ENCODE measurements at regions not wholly inside any gene's neighbourhood (a gene's known extent, or its start where the extent isn't known, plus 50 kb on each side); places are given as distances from the start of the nearest gene placed in this dataset.
A peak's percentile ranks its signal among the peaks of the same experiment; 100 is the strongest.

DNA sequence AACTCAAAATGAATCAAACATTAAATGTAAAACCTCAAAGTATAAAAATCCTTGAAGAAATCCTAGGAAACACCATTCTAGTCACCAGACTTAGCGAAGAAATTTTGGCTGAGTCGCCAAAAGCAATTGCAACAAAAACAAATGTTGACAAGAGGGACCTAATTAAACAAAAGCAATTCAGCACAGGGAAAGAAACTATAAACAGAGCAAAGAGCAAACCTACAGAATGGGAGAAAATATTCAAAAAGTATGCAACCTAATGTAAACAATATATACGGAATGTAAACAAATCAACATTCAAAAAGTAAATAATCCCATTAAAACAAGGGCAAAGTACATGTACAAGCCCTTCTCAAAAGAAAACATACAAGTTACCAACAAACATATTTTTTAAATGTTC is 974.7 kb downstream of the TRAM1L1 start (continued):
- TF ChIP-seq LCORL (IDR thresholded peaks at IDR 0.05) (0 out of 2 replicates have a peak, but pooled peaks have one; percentile 23), LCORL (CRISPR knock-in tag; IDR thresholded peaks at IDR 0.05) (no peak), ZBTB20 (CRISPR knock-in tag; IDR thresholded peaks at IDR 0.05; ENCODE audit: borderline replicate concordance, low read depth) (no peak), ZNF350 (CRISPR knock-in tag; IDR thresholded peaks at IDR 0.05; ENCODE audit: borderline replicate concordance, low read depth) (no peak), ZNF564 (CRISPR knock-in tag; IDR thresholded peaks at IDR 0.05) (no peak), ZNF543 (CRISPR knock-in tag; IDR thresholded peaks at IDR 0.05) (no peak), SOX5 (CRISPR knock-in tag; IDR thresholded peaks at IDR 0.05; ENCODE audit: borderline replicate concordance) (peak; percentile 33; the same call in 1 of the 2 replicates), TBX3 (IDR thresholded peaks at IDR 0.05; ENCODE audit: borderline replicate concordance) (peak; percentile 58; the same call in 1 of the 2 replicates), MAFF (IDR thresholded peaks at IDR 0.05; ENCODE audit: low read depth, low read length) (peak; percentile 58), HNRNPL (IDR thresholded peaks at IDR 0.05; ENCODE audit: low read depth, low read length) (no peak), MTA3 (CRISPR knock-in tag; IDR thresholded peaks at IDR 0.05) (no peak), SNAI1 (CRISPR knock-in tag; IDR thresholded peaks at IDR 0.05; ENCODE audit: borderline replicate concordance) (no peak), NCOA2 (CRISPR knock-in tag; IDR thresholded peaks at IDR 0.05) (no peak), KAT2B (IDR thresholded peaks at IDR 0.05; ENCODE audit: borderline replicate concordance, low read depth, low read length) (no peak), DPF2 (CRISPR knock-in tag; IDR thresholded peaks at IDR 0.05; ENCODE audit: borderline replicate concordance, low read depth) (no peak), FOXA1 (IDR thresholded peaks at IDR 0.05) (peak; percentile 96), FOXA1 (CRISPR knock-in tag; IDR thresholded peaks at IDR 0.05) (no peak), FOXK2 (IDR thresholded peaks at IDR 0.05) (no peak), TCF7L2 (IDR thresholded peaks at IDR 0.05; ENCODE audit: low read depth, low read length) (no peak)
- TF ChIP-seq, protein P1, sequence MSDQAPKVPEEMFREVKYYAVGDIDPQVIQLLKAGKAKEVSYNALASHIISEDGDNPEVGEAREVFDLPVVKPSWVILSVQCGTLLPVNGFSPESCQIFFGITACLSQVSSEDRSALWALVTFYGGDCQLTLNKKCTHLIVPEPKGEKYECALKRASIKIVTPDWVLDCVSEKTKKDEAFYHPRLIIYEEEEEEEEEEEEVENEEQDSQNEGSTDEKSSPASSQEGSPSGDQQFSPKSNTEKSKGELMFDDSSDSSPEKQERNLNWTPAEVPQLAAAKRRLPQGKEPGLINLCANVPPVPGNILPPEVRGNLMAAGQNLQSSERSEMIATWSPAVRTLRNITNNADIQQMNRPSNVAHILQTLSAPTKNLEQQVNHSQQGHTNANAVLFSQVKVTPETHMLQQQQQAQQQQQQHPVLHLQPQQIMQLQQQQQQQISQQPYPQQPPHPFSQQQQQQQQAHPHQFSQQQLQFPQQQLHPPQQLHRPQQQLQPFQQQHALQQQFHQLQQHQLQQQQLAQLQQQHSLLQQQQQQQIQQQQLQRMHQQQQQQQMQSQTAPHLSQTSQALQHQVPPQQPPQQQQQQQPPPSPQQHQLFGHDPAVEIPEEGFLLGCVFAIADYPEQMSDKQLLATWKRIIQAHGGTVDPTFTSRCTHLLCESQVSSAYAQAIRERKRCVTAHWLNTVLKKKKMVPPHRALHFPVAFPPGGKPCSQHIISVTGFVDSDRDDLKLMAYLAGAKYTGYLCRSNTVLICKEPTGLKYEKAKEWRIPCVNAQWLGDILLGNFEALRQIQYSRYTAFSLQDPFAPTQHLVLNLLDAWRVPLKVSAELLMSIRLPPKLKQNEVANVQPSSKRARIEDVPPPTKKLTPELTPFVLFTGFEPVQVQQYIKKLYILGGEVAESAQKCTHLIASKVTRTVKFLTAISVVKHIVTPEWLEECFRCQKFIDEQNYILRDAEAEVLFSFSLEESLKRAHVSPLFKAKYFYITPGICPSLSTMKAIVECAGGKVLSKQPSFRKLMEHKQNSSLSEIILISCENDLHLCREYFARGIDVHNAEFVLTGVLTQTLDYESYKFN (CRISPR knock-in tag; conservative IDR thresholded peaks at IDR 0.05) = peak; percentile 59
- TF ChIP-seq, protein P2, sequence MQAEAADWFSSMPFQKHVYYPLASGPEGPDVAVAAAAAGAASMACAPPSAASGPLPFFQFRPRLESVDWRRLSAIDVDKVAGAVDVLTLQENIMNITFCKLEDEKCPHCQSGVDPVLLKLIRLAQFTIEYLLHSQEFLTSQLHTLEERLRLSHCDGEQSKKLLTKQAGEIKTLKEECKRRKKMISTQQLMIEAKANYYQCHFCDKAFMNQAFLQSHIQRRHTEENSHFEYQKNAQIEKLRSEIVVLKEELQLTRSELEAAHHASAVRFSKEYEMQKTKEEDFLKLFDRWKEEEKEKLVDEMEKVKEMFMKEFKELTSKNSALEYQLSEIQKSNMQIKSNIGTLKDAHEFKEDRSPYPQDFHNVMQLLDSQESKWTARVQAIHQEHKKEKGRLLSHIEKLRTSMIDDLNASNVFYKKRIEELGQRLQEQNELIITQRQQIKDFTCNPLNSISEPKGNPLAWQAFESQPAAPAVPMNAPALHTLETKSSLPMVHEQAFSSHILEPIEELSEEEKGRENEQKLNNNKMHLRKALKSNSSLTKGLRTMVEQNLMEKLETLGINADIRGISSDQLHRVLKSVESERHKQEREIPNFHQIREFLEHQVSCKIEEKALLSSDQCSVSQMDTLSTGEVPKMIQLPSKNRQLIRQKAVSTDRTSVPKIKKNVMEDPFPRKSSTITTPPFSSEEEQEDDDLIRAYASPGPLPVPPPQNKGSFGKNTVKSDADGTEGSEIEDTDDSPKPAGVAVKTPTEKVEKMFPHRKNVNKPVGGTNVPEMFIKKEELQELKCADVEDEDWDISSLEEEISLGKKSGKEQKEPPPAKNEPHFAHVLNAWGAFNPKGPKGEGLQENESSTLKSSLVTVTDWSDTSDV (CRISPR knock-in tag; IDR thresholded peaks at IDR 0.05) = no peak
- TF ChIP-seq, protein P3, sequence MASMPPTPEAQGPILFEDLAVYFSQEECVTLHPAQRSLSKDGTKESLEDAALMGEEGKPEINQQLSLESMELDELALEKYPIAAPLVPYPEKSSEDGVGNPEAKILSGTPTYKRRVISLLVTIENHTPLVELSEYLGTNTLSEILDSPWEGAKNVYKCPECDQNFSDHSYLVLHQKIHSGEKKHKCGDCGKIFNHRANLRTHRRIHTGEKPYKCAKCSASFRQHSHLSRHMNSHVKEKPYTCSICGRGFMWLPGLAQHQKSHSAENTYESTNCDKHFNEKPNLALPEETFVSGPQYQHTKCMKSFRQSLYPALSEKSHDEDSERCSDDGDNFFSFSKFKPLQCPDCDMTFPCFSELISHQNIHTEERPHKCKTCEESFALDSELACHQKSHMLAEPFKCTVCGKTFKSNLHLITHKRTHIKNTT (CRISPR knock-in tag; IDR thresholded peaks at IDR 0.05) = no peak
- TF ChIP-seq, protein P4, sequence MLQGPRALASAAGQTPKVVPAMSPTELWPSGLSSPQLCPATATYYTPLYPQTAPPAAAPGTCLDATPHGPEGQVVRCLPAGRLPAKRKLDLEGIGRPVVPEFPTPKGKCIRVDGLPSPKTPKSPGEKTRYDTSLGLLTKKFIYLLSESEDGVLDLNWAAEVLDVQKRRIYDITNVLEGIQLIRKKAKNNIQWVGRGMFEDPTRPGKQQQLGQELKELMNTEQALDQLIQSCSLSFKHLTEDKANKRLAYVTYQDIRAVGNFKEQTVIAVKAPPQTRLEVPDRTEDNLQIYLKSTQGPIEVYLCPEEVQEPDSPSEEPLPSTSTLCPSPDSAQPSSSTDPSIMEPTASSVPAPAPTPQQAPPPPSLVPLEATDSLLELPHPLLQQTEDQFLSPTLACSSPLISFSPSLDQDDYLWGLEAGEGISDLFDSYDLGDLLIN (CRISPR knock-in tag; IDR thresholded peaks at IDR 0.05; ENCODE audit: borderline replicate concordance) = no peak

All from HepG2 (cell line).